Natural killer cell treated with Interleukin-12 subunit alpha and Interleukin-12 subunit beta and Interleukin-15 and Interleukin-18, amount 100 ng/mL, for 72 hours (primary cell): ENCODE measurements at regions not wholly inside any gene's neighbourhood (a gene's known extent, or its start where the extent isn't known, plus 50 kb on each side); places are given as distances from the start of the nearest gene placed in this dataset.

Source experiments
- ATAC-seq, 2 donors: fragments of 150-1000 bp; cut with Tn5 transposase in 1 of 2; sonication (Bioruptor Pico), chemical (Tn5 transposase) in 1 of 2; 2 replicates each; pipeline ENCODE4 v1.10.0; 2021
- DNase-seq: peaks from one replicate; pipeline ENCODE4 v3.0.0; 2022; ENCODE audit warnings: low spot score
- H3K27ac Mint-ChIP-seq, 2 donors: 1 replicate in 1 of 2; 2 replicates in 1 of 2; pipeline ENCODE4 v1.8.0; 2022; ENCODE audit warnings: mixed read lengths in 2 of 2, mild to moderate bottlenecking in 1 of 2, moderate library complexity in 1 of 2
- H3K27me3 Mint-ChIP-seq, 2 donors: 1 replicate in 1 of 2; 2 replicates in 1 of 2; pipeline ENCODE4 v1.8.0; 2022; ENCODE audit warnings: mixed read lengths in 2 of 2
- H3K36me3 Mint-ChIP-seq: one replicate; pipeline ENCODE4 v1.8.0; 2022; ENCODE audit warnings: mixed read lengths
- H3K4me1 Mint-ChIP-seq, 2 donors: 1 replicate in 1 of 2; 2 replicates in 1 of 2; pipeline ENCODE4 v1.8.0; 2022; ENCODE audit warnings: low read depth in 2 of 2, mixed read lengths in 2 of 2, mild to moderate bottlenecking in 1 of 2
- H3K4me3 Mint-ChIP-seq: one replicate; pipeline ENCODE4 v1.8.0; 2022; ENCODE audit warnings: mixed read lengths
- H3K9me3 Mint-ChIP-seq: 2 replicates; pipeline ENCODE4 v1.8.0; 2022; ENCODE audit warnings: mixed read lengths

DNA sequence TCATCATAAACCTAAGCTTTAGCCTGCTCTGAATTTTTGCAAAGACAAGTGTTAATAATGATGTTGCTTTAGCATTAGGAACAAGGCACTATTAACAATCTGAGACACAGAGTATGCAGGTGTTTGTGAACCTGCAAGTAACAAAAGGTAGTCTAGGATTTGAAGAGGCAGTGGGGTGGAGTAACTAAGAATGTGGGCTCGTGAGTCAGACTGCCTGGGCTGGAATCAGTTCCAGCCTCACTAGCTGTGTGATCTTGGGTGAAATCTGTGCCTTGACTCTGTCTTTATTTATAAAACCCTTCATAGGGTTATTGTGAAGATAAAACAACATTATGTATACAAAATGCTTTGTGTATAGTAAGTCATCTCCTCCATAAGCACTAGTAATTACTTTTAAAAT lies 610.6 kb upstream of the CFAP20DC start:
- no peaks in the 10 kb centered on the region for H3K36me3 Mint-ChIP-seq
- DNase-seq (no peak), ATAC-seq (no peak)
- H3K4me1 Mint-ChIP-seq = no peaks in the 10 kb centered on the region
- no peak overlapping the region for H3K27ac Mint-ChIP-seq
- no peak overlapping the region for H3K4me3 Mint-ChIP-seq
- no peaks in the 10 kb centered on the region for H3K27me3 Mint-ChIP-seq
- no peaks in the 10 kb centered on the region for H3K9me3 Mint-ChIP-seq

GRCh38 chr3:59659755-59660154 lies 609.9 kb upstream of the CFAP20DC start:
- Mint-ChIP-seq H3K36me3 (no peaks in the 10 kb centered on the region), H3K9me3 (no peaks in the 10 kb centered on the region), H3K4me3 (no peak overlapping the region), H3K27me3 (no peaks in the 10 kb centered on the region), H3K4me1 (no peaks in the 10 kb centered on the region), H3K27ac (no peak overlapping the region)
- no peak for ATAC-seq
- no peak for DNase-seq

- Mint-ChIP-seq H3K27ac (no peak overlapping the region), H3K4me1 (no peaks in the 10 kb centered on the region), H3K9me3 (no peaks in the 10 kb centered on the region)
Observed at GRCh38 chr3:59658866-59659265, 609.0 kb upstream of the CFAP20DC start.

DNA sequence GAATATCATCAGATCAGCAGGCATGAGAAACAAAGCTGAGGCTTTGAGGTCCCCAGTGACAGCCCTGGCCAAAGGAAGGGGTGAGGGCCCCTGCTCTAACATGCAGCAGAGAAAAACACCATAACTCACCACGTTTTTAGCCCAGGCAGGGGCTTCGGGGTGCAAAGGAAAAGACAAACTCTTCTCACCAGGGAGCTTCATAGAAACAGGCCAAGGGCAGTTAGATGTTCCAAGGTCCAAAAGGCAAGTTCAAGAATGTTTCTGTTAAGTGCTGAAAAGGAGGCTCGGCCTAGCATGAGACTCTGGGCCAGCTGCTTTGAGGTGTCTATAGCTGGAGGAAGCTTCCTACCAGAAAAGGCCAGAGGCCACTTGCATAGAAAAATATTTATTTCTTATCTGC lies 608.4 kb upstream of the CFAP20DC start:
- H3K27ac Mint-ChIP-seq = no peak overlapping the region
- H3K36me3 Mint-ChIP-seq = no peaks in the 10 kb centered on the region
- no peaks in the 10 kb centered on the region for H3K4me1 Mint-ChIP-seq
- H3K4me3 Mint-ChIP-seq = no peak overlapping the region
- ATAC-seq = no peak
- no peaks in the 10 kb centered on the region for H3K27me3 Mint-ChIP-seq
- H3K9me3 Mint-ChIP-seq = no peaks in the 10 kb centered on the region
- no peak for DNase-seq

More at GRCh38 chr3:59658866-59659265, 609.0 kb upstream of the CFAP20DC start:
- no peak for DNase-seq
- no peak for ATAC-seq
- H3K4me3 Mint-ChIP-seq = no peak overlapping the region
- no peaks in the 10 kb centered on the region for H3K27me3 Mint-ChIP-seq
- no peaks in the 10 kb centered on the region for H3K36me3 Mint-ChIP-seq

GRCh38 chr3:59655418-59656015 lies 605.7 kb upstream of the CFAP20DC start:
- peaks cover 7% of the 10 kb centered on the region for H3K9me3 Mint-ChIP-seq
- no peak for ATAC-seq
- H3K4me3 Mint-ChIP-seq = no peak overlapping the region

DNA sequence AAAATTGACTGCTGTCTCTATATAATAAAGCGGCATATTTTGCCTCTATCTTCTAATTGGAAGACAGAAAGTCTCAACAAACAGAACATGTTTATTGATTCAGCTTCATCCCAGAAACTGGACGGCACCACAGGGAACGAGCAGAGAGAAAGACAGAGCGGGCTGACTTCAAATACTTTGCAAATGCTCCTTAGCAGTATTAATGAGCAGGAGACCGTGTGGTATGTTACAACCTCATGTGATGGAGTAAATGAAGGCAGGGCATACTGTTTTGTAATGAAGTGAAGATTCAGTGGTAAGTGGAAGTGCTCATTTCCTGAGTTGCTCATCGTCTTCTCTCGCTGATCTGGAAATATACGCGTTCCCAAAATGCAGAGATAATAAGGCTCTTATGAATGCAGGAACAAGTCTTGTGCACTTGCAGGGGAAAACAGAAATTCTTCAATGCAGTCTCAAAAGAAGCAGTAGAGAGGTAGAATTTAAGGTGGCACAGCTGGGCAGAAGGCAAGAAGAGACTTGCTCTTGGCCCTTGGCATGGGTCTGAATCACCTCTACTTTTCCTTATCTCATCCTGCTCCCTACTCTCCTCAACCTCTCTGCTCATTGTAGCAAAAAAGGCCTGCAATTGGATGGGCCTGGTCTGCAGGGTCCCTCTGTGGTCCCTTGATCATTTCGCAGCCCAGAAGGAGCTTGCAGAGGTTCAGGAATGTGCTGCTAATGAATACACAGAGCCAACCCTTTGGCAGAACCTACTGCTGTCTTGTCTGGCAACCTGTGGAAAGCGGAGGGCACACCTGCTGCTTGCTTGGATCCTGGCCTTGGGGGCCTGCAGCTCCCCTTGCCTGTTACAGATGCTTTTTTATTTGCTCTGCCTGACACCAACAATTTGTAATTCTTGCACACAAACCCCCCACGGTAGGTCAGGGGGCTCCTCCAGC lies 604.9 kb upstream of the CFAP20DC start:
- DNase-seq = no peak
- no peak for ATAC-seq
- no peak overlapping the region for H3K4me3 Mint-ChIP-seq
- H3K4me1 Mint-ChIP-seq = no peaks in the 10 kb centered on the region
- no peak overlapping the region for H3K27ac Mint-ChIP-seq
- peaks cover 16% of the 10 kb centered on the region for H3K36me3 Mint-ChIP-seq
- H3K9me3 Mint-ChIP-seq = peaks cover 9% of the 10 kb centered on the region
- no peaks in the 10 kb centered on the region for H3K27me3 Mint-ChIP-seq

More at GRCh38 chr3:59655418-59656015, 605.7 kb upstream of the CFAP20DC start:
- no peak for DNase-seq
- Mint-ChIP-seq H3K27me3 (no peaks in the 10 kb centered on the region), H3K27ac (no peak overlapping the region), H3K4me1 (no peaks in the 10 kb centered on the region), H3K36me3 (peaks cover 10% of the 10 kb centered on the region)

DNA sequence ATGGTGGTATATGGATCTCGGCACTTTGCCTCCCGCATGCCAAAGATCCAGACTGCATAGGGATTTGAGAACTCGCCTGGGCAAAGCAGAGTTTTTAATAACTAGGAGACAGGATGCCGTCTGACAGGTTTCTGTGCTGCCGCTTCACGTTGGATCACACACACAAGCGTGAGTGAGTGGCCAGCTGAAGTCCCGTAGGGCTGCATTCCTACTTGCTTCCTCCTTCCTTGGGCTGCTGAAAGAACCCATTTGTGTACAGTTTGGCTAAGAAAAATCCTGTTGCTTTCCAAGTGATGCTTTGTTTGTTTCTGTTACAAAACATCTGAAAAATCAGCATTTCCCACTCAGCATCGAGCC lies 604.3 kb upstream of the CFAP20DC start:
- Mint-ChIP-seq H3K4me3 (no peak overlapping the region), H3K36me3 (peaks cover 22% of the 10 kb centered on the region), H3K27me3 (no peaks in the 10 kb centered on the region), H3K4me1 (no peaks in the 10 kb centered on the region), H3K27ac (no peak overlapping the region), H3K9me3 (peaks cover 13% of the 10 kb centered on the region)
- DNase-seq (no peak), ATAC-seq (no peak)

DNA sequence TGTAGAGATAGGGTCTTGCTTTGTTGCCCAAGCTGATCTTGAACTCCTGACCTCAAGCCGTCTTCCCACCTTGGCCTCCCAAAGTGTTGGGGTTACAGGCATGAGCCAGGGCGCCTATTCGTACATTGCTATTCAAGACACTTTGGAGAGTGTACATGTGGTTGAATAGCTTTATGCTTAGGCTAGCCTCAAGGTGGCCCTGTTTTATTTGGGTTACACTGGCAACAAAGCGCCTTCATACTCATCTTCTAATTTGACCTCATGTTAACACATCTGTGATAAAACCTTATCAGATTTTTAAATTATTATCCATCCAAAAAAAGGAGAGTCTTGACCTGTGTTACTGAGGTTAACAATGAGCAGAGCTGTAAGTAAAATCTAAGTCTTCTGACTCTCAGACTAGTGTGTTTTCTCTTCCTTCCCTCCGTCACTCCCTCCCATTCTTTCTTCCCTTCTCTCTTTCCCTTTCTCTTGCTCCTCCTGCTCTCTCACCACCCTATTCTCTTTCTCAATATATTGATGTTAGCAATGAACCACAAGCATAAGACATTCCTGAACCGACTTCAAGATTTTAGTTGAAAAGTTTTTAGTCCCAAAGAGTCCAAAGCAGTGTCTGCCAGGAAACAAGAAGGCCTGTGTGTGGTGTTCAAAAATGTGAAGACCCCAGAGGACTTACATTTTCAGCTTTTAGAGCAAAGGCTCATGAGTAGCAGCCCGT lies 603.7 kb upstream of the CFAP20DC start:
- Mint-ChIP-seq H3K27me3 (no peaks in the 10 kb centered on the region), H3K4me1 (no peaks in the 10 kb centered on the region), H3K27ac (no peak overlapping the region), H3K36me3 (peaks cover 23% of the 10 kb centered on the region), H3K4me3 (no peak overlapping the region), H3K9me3 (peaks cover 13% of the 10 kb centered on the region)
- DNase-seq = no peak
- ATAC-seq = no peak

GRCh38 chr3:59644479-59645402 lies 594.9 kb upstream of the CFAP20DC start:
- Mint-ChIP-seq H3K27me3 (peaks cover 14 to 25% of the 10 kb centered on the region in 2 donors), H3K27ac (no peak overlapping the region), H3K4me1 (no peaks in the 10 kb centered on the region), H3K36me3 (peaks cover 7% of the 10 kb centered on the region), H3K9me3 (peaks cover 3% of the 10 kb centered on the region), H3K4me3 (no peak overlapping the region)
- DNase-seq (no peak), ATAC-seq (no peak)

DNA sequence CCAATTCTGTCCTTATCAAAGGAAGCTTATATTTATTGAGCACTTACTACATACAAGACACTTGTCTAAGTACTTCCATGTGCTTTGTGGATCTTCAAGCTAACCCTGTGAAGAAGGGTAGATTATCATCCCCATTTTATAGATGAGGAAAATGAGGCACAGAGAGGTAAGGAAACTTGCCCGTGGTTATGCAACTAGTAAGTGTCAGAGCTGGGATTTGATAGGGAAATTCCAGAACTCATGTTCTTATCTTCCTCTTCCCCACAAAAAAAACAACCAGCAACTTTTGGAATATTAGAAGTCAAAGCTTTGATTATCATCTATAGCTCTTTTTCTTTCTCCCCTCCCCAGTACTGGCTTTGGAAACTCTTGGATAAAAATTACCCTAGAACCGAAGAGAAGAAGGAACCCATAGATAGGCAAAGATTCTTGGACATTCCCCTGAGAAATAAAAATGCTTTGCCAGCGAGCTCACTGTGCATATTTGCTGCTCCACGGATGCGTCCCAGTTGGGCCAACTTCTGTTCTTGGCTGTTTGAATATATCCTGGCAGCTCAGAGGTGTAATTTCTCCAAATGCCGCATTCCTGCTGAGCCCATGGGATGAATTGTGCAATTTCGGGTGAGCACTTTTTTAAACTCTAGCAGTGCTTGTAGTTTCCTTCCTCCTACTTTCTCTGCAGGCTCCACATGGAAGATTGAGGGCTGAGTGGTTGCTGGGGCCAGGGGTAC lies 591.5 kb upstream of the CFAP20DC start:
- DNase-seq (no peak), ATAC-seq (no peak)
- Mint-ChIP-seq H3K4me1 (no peaks in the 10 kb centered on the region), H3K36me3 (no peaks in the 10 kb centered on the region), H3K9me3 (no peaks in the 10 kb centered on the region), H3K4me3 (no peak overlapping the region), H3K27ac (no peak overlapping the region), H3K27me3 (peaks cover 14 to 35% of the 10 kb centered on the region in 2 donors)

DNA sequence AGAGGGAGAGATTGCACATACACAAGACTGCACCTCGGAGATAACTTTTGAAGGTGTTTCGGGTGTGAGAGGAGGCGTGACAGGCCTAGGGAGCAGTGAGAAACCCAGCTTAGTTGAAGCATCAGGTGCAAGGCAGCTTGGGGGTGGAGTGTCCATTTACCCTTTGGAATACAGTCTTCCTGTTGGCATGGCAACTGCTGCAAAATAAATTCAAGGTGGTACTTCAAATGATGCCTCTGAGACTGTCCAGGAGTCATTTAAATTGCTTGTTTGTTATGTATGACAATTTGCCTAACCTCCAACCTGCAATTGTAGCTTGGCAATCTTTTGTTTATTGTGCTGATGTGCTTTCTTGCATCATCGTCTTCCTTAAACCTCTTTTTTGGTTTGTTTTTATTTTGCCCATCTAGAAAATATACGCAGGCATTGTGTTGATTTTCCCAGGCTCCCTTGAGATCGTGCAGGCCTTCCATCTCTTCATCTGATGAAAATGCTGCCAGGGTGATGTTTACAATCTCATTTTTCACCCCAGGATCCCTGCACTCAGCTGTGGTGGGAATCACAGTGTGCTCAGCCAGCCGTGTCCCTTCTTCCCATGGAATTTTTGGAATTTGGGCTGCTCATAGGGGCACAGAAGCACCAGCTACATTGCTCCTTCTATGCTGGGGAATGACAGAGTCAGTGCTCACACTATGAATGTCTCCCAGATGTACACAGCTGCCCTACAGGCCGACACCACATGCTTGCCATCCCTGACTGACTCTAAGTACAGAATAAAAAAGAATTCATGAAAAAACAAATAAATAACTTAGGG lies 583.1 kb upstream of the CFAP20DC start:
- DNase-seq (no peak), ATAC-seq (no peak)
- Mint-ChIP-seq H3K27me3 (peaks cover 0 to 9% of the 10 kb centered on the region in 2 donors), H3K9me3 (no peaks in the 10 kb centered on the region), H3K36me3 (no peaks in the 10 kb centered on the region), H3K4me3 (no peak overlapping the region), H3K4me1 (no peaks in the 10 kb centered on the region), H3K27ac (no peak overlapping the region)

DNA sequence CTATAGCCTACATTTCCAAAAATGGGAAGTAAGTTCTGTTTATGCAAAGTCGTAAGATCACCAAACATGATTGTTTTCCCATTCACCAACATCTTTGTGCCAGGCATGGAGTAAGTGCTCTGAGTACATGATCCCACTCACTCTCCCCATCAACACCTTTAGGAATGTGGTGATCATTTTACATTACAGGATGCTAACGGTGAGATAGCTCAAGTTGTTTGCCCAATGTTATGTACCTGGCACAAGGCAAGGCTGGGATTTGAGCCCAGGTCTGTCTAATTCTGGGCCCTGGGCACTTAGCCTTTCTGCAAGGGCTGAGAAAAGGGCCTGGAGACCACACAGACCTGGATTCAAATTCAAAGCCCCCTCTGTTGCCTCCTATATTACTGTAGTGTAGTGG lies 581.7 kb upstream of the CFAP20DC start:
- H3K4me3 Mint-ChIP-seq = no peak overlapping the region
- no peak overlapping the region for H3K27ac Mint-ChIP-seq
- no peaks in the 10 kb centered on the region for H3K27me3 Mint-ChIP-seq
- H3K4me1 Mint-ChIP-seq = no peaks in the 10 kb centered on the region
- H3K9me3 Mint-ChIP-seq = no peaks in the 10 kb centered on the region
- ATAC-seq (no peak), DNase-seq (no peak)
- H3K36me3 Mint-ChIP-seq = no peaks in the 10 kb centered on the region
